PC-9 (cell line): ENCODE measurements at regions not wholly inside any gene's neighbourhood (a gene's known extent, or its start where the extent isn't known, plus 50 kb on each side); places are given as distances from the start of the nearest gene placed in this dataset.

Experiments used
- EZH2 ChIP-seq: fragments of 200-600 bp; sonication (generic); IDR thresholded peaks from 2 replicates; pipeline ENCODE4 v1.8.0; 2017; ENCODE audit warnings: antibody characterized with exemption, low read depth
- TF ChIP-seq, protein P1 (sequence below): fragments of 200-600 bp; sonication (generic); conservative IDR thresholded peaks from 2 replicates; pipeline ENCODE4 v1.6.1; 2017; ENCODE audit warnings: mixed run types, antibody characterized with exemption, mild to moderate bottlenecking, moderate library complexity

DNA sequence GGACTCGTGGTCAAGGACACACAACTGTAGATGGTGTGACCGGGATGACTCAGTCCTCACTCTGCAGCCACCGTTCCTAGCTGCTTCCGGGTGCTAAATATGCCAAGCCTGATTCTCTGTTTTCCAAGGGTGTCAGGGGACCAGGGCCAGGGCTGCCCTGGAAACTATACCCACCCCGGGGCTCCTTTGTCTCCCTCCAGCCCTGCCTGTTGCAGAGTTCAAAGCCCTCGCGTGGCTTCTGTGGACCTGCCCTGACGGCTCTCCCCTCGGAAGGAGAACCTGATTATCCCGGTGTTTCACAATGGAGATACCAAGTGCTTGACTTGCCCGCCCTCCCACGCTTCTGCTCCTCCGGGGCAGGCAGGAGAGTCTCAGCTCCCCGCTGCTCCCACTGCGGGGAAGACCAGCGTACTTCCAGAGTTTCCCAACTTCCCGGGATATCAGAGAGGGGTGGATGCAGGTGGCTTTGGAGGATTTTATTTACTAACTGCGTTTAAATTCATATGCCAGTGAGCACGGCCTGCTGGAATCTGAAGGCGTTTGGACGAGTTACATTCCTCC lies 125.0 kb downstream of the ASB7 start:
- TF ChIP-seq, protein P1, sequence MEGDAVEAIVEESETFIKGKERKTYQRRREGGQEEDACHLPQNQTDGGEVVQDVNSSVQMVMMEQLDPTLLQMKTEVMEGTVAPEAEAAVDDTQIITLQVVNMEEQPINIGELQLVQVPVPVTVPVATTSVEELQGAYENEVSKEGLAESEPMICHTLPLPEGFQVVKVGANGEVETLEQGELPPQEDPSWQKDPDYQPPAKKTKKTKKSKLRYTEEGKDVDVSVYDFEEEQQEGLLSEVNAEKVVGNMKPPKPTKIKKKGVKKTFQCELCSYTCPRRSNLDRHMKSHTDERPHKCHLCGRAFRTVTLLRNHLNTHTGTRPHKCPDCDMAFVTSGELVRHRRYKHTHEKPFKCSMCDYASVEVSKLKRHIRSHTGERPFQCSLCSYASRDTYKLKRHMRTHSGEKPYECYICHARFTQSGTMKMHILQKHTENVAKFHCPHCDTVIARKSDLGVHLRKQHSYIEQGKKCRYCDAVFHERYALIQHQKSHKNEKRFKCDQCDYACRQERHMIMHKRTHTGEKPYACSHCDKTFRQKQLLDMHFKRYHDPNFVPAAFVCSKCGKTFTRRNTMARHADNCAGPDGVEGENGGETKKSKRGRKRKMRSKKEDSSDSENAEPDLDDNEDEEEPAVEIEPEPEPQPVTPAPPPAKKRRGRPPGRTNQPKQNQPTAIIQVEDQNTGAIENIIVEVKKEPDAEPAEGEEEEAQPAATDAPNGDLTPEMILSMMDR = no peak
- TF ChIP-seq EZH2 = no peak
